Activated B cell treated with CpG ODN at 0.5 μM for 24 hours (primary cell): ENCODE measurements at regions not wholly inside any gene's neighbourhood (a gene's known extent, or its start where the extent isn't known, plus 50 kb on each side); places are given as distances from the start of the nearest gene placed in this dataset.

ENCODE experiments used
- ATAC-seq: fragments of 200-7000 bp; cut with Tn5 transposase; one replicate; pipeline ENCODE4 v1.10.0; 2021; ENCODE audit warnings: low read depth, mild to moderate bottlenecking, moderate library complexity
- CTCF ChIA-PET: fragments of 350-600 bp; sonication (Branson Sonifier 250); formaldehyde crosslinking; loops from one replicate; lab custom pipeline; 2021; ENCODE audit warnings: antibody characterized with exemption; lab: Charles Lee
- POLR2A ChIA-PET: fragments of 350-600 bp; sonication (Branson Sonifier 250); formaldehyde crosslinking; loops from one replicate; lab custom pipeline; 2021; ENCODE audit warnings: antibody characterized with exemption; lab: Charles Lee
- DNase-seq: peaks from one replicate; pipeline ENCODE4 v3.0.0; 2022
- H3K27ac Mint-ChIP-seq: one replicate; pipeline ENCODE4 v1.8.0; 2020; ENCODE audit warnings: mixed read lengths
- H3K27me3 Mint-ChIP-seq: one replicate; pipeline ENCODE4 v1.8.0; 2021; ENCODE audit warnings: mixed read lengths
- H3K36me3 Mint-ChIP-seq: one replicate; pipeline ENCODE4 v1.8.0; 2021; ENCODE audit warnings: low read depth, mixed read lengths
- H3K4me1 Mint-ChIP-seq: one replicate; pipeline ENCODE4 v1.8.0; 2021; ENCODE audit warnings: mixed read lengths
- H3K4me3 Mint-ChIP-seq: one replicate; pipeline ENCODE4 v1.8.0; 2020; ENCODE audit warnings: mild to moderate bottlenecking, mixed read lengths
- H3K9me3 Mint-ChIP-seq: one replicate; pipeline ENCODE4 v1.8.0; 2020; ENCODE audit warnings: mixed read lengths
- CTCF ChIP-seq: fragments of 200-600 bp; IDR thresholded peaks from one replicate; pipeline ENCODE4 v1.8.0; 2022; ENCODE audit warnings: antibody characterized with exemption, mild to moderate bottlenecking
- intact Hi-C: fragments of 100-400 bp; cut with micrococcal nuclease; formaldehyde crosslinking; loops from one replicate; pipeline ENCODE4 v1.15.1; 2024

- no peaks in the 10 kb centered on the region for H3K9me3 Mint-ChIP-seq
- H3K4me3 Mint-ChIP-seq = no peak overlapping the region
- H3K4me1 Mint-ChIP-seq = no peaks in the 10 kb centered on the region
- ChIA-PET CTCF (no interaction called here), POLR2A (no interaction called here)
- DNase-seq (no peak), ATAC-seq (no peak)
- no peak for TF ChIP-seq CTCF
- no peaks in the 10 kb centered on the region for H3K36me3 Mint-ChIP-seq
- no peak overlapping the region for H3K27ac Mint-ChIP-seq
- H3K27me3 Mint-ChIP-seq = peaks cover 2% of the 10 kb centered on the region
- intact Hi-C loops = no loop called here
These were observed 87.2 kb upstream of the SOX13 start for GRCh38 chr1:203985676-203986075.

- ChIA-PET POLR2A (no interaction called here), CTCF (no interaction called here)
- no peak for TF ChIP-seq CTCF
- intact Hi-C loops = no loop called here
- Mint-ChIP-seq H3K4me1 (no peaks in the 10 kb centered on the region), H3K27ac (no peak overlapping the region), H3K4me3 (no peak overlapping the region), H3K27me3 (peaks cover 5% of the 10 kb centered on the region), H3K36me3 (no peaks in the 10 kb centered on the region), H3K9me3 (no peaks in the 10 kb centered on the region)
- ATAC-seq = no peak
- DNase-seq = no peak
These were observed 85.9 kb upstream of the SOX13 start for GRCh38 chr1:203986887-203987461.

- intact Hi-C loops = no loop called here
These were observed 82.8 kb upstream of the SOX13 start for GRCh38 chr1:203990118-203990517.

GRCh38 chr1:203992440-203992839, 80.5 kb upstream of the SOX13 start:
- TF ChIP-seq CTCF = no peak
- intact Hi-C loops = no loop called here
- no peak overlapping the region for H3K27ac Mint-ChIP-seq

More at GRCh38 chr1:203990118-203990517, 82.8 kb upstream of the SOX13 start:
- no peaks in the 10 kb centered on the region for H3K4me1 Mint-ChIP-seq
- no peak for ATAC-seq
- no peaks in the 10 kb centered on the region for H3K36me3 Mint-ChIP-seq
- no peak overlapping the region for H3K4me3 Mint-ChIP-seq
- DNase-seq = no peak
- POLR2A ChIA-PET = no interaction called here
- CTCF ChIA-PET = no interaction called here
- H3K9me3 Mint-ChIP-seq = no peaks in the 10 kb centered on the region
- TF ChIP-seq CTCF = no peak
- H3K27ac Mint-ChIP-seq = no peak overlapping the region
- H3K27me3 Mint-ChIP-seq = peaks cover 17% of the 10 kb centered on the region

GRCh38 chr1:203993256-203993655, 79.7 kb upstream of the SOX13 start:
- peaks cover 23% of the 10 kb centered on the region for H3K27me3 Mint-ChIP-seq
- CTCF ChIA-PET = no interaction called here
- H3K27ac Mint-ChIP-seq = no peak overlapping the region
- H3K4me1 Mint-ChIP-seq = no peaks in the 10 kb centered on the region
- ATAC-seq (no peak), DNase-seq (no peak)
- POLR2A ChIA-PET = no interaction called here
- H3K9me3 Mint-ChIP-seq = no peaks in the 10 kb centered on the region
- no peak overlapping the region for H3K4me3 Mint-ChIP-seq
- no peak for TF ChIP-seq CTCF
- intact Hi-C loops = no loop called here
- no peaks in the 10 kb centered on the region for H3K36me3 Mint-ChIP-seq

More at GRCh38 chr1:203992440-203992839, 80.5 kb upstream of the SOX13 start:
- Mint-ChIP-seq H3K4me3 (no peak overlapping the region), H3K36me3 (no peaks in the 10 kb centered on the region), H3K4me1 (no peaks in the 10 kb centered on the region), H3K9me3 (no peaks in the 10 kb centered on the region), H3K27me3 (peaks cover 23% of the 10 kb centered on the region)
- no peak for DNase-seq
- ATAC-seq = no peak
- ChIA-PET CTCF (no interaction called here), POLR2A (no interaction called here)
